Limb (tissue), 2 donors: ENCODE measurements at regions not wholly inside any gene's neighbourhood (a gene's known extent, or its start where the extent isn't known, plus 50 kb on each side); places are given as distances from the start of the nearest gene placed in this dataset.
"Not testable (repeated sequence)": the region's sequence is repeated elsewhere in the genome, so short reads cannot be mapped to it uniquely, and the experiment has no call there.

Source experiments
- DNase-seq, 2 donors: peaks; one replicate each; pipeline ENCODE4 v3.0.0-alpha.2; 2016; ENCODE audit errors: extremely low spot score in 2 of 2

- DNase-seq = no peak
These were observed 55.2 kb upstream of the SMARCAD1 start for GRCh38 chr4:94152466-94152865.

GRCh38 chr4:94155404-94155803 is 52.3 kb upstream of the SMARCAD1 start:
- DNase-seq = not testable (repeated sequence)

GRCh38 chr4:94156826-94157225 is 50.8 kb upstream of the SMARCAD1 start:
- DNase-seq = no peak
